Esophagus muscularis mucosa (tissue), 4 donors: ENCODE measurements at regions not wholly inside any gene's neighbourhood (a gene's known extent, or its start where the extent isn't known, plus 50 kb on each side); places are given as distances from the start of the nearest gene placed in this dataset.

Experiments used
- DNase-seq: peaks from one replicate; pipeline ENCODE4 v3.0.0-alpha.2; 2017; ENCODE audit errors: extremely low spot score
- H3K27ac ChIP-seq, 4 donors: fragments of 200-600 bp; sonication (generic); replicated peaks in 1 of 4; 1 replicate in 3 of 4; 2 replicates in 1 of 4; pipeline ENCODE4 v1.5.1; 2016 to 2019; ENCODE audit warnings: mild to moderate bottlenecking in 1 of 4
- H3K27me3 ChIP-seq, 4 donors: fragments of 200-600 bp; sonication (generic); one replicate each; pipeline versions ENCODE4 v1.5.1 to v1.6.0; 2016 to 2019
- H3K36me3 ChIP-seq, 4 donors: fragments of 200-600 bp; sonication (generic); one replicate each; pipeline ENCODE4 v1.5.1; 2016 to 2019
- H3K4me1 ChIP-seq, 4 donors: fragments of 200-600 bp; sonication (generic); one replicate each; pipeline ENCODE4 v1.5.1; 2016 to 2019
- H3K4me3 ChIP-seq, 4 donors: fragments of 200-600 bp; sonication (generic); 1 replicate in 2 of 4; 2 replicates in 2 of 4; pipeline ENCODE4 v1.5.1; 2016 to 2019; ENCODE audit warnings: mild to moderate bottlenecking in 4 of 4, moderate library complexity in 1 of 4
- H3K9me3 ChIP-seq, 4 donors: fragments of 200-600 bp; sonication (generic); 1 replicate in 3 of 4; 2 replicates in 1 of 4; pipeline ENCODE4 v1.5.1; 2016 to 2019
- CTCF ChIP-seq, 3 experiments: fragments of 200-600 bp in 2 of 3; fragments of 450-650 bp in 1 of 3; sonication (generic) in 2 of 3; IDR thresholded peaks; one replicate each; pipeline ENCODE4 v1.5.1; 2017 to 2019; ENCODE audit warnings: antibody characterized with exemption in 3 of 3, mild to moderate bottlenecking in 2 of 3, moderate library complexity in 1 of 3
- EP300 ChIP-seq: sonication (generic); formaldehyde crosslinking; IDR thresholded peaks from one replicate; pipeline ENCODE4 v1.6.1; 2017; ENCODE audit warnings: antibody characterized with exemption
- POLR2A ChIP-seq: fragments of 450-650 bp; IDR thresholded peaks from one replicate; pipeline ENCODE4 v1.6.1; 2017; ENCODE audit warnings: antibody characterized with exemption, moderate library complexity, mild to moderate bottlenecking, low read depth
- POLR2AphosphoS5 ChIP-seq, 2 donors: sonication (generic); formaldehyde crosslinking; IDR thresholded peaks; one replicate each; pipeline ENCODE4 v1.6.1; 2017; ENCODE audit warnings: antibody characterized with exemption in 2 of 2
- WGBS: methylation state at CpG from one replicate; pipeline ENCODE4 v1.1.5; 2018; 5-methylcytosine and 5-hydroxymethylcytosine counted together
- intact Hi-C: fragments of 100-400 bp; cut with DNase I; formaldehyde crosslinking; loops from one replicate; pipeline ENCODE4 v1.15.1; 2023

GRCh38 chr10:57979491-57979890, 288.2 kb downstream of the IPMK start:
- TF ChIP-seq EP300 (no peak), POLR2AphosphoS5 (IDR thresholded peaks at IDR 0.05) (no peak), CTCF (IDR thresholded peaks at IDR 0.05) (no peak), POLR2A (no peak)
- Histone ChIP-seq H3K4me1 (no peaks in the 10 kb centered on the region), H3K36me3 (no peaks in the 10 kb centered on the region), H3K4me3 (no peak overlapping the region), H3K9me3 (peaks cover 0 to 4% (median 0%) of the 10 kb centered on the region in 4 donors), H3K27ac (no peak overlapping the region), H3K27me3 (no peaks in the 10 kb centered on the region)
- intact Hi-C loops = no loop called here
- WGBS = 80% methylated on average over 4 of the region's 4 CpGs
- no peak for DNase-seq

GRCh38 chr10:57977262-57977661, 290.4 kb downstream of the IPMK start:
- no peak overlapping the region for H3K27ac ChIP-seq
- no peak overlapping the region for H3K4me3 ChIP-seq
- no peaks in the 10 kb centered on the region for H3K36me3 ChIP-seq
- TF ChIP-seq POLR2AphosphoS5 (IDR thresholded peaks at IDR 0.05) = no peak
- no peak for TF ChIP-seq EP300
- no peak for TF ChIP-seq POLR2A
- no peak for TF ChIP-seq CTCF (IDR thresholded peaks at IDR 0.05)
- peaks cover 0 to 4% (median 0%) of the 10 kb centered on the region in 4 donors for H3K9me3 ChIP-seq
- H3K27me3 ChIP-seq = no peaks in the 10 kb centered on the region
- DNase-seq = no peak
- no peaks in the 10 kb centered on the region for H3K4me1 ChIP-seq
- intact Hi-C loops = no loop called here
- WGBS = 80% methylated on average over 1 of the region's 1 CpG

- H3K36me3 ChIP-seq = no peaks in the 10 kb centered on the region
- DNase-seq = no peak
- no peak overlapping the region for H3K27ac ChIP-seq
- WGBS = 69% methylated on average over 1 of the region's 1 CpG
- peaks cover 0 to 4% (median 0%) of the 10 kb centered on the region in 4 donors for H3K9me3 ChIP-seq
- H3K27me3 ChIP-seq = no peaks in the 10 kb centered on the region
- TF ChIP-seq EP300 = no peak
- no peak for TF ChIP-seq POLR2AphosphoS5 (IDR thresholded peaks at IDR 0.05)
- no peak for TF ChIP-seq POLR2A
- no peak for TF ChIP-seq CTCF (IDR thresholded peaks at IDR 0.05)
- H3K4me3 ChIP-seq = no peak overlapping the region
- intact Hi-C loops = no loop called here
- no peaks in the 10 kb centered on the region for H3K4me1 ChIP-seq
Measured at GRCh38 chr10:57973451-57973850, 294.2 kb downstream of the IPMK start.

DNA sequence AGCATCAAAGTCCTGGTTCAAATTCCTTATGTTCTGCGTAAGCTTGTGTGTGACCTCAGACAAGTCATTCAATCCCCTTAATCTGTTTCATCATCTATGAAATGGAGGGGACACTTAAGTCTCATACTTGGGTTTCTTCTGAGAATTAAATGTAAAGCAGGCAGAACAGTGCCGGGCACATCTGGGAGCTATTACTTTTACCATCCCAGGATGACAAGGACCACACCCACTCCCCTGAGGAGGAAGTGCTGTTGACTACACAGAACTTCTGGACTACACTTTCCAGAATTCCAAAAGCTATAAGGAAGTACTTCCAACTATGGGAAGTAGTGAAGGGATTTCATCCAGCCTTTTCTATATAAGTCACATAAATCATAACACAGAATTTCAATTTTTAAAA, 294.9 kb downstream of the IPMK start:
- Histone ChIP-seq H3K9me3 (peaks cover 0 to 4% (median 0%) of the 10 kb centered on the region in 4 donors), H3K27ac (no peak overlapping the region), H3K4me3 (no peak overlapping the region), H3K4me1 (no peaks in the 10 kb centered on the region), H3K36me3 (no peaks in the 10 kb centered on the region), H3K27me3 (no peaks in the 10 kb centered on the region)
- 90% methylated on average over 2 of the region's 2 CpGs for WGBS
- intact Hi-C loops = no loop called here
- TF ChIP-seq POLR2A (no peak), POLR2AphosphoS5 (IDR thresholded peaks at IDR 0.05) (no peak), CTCF (IDR thresholded peaks at IDR 0.05) (no peak), EP300 (no peak)
- no peak for DNase-seq

DNA sequence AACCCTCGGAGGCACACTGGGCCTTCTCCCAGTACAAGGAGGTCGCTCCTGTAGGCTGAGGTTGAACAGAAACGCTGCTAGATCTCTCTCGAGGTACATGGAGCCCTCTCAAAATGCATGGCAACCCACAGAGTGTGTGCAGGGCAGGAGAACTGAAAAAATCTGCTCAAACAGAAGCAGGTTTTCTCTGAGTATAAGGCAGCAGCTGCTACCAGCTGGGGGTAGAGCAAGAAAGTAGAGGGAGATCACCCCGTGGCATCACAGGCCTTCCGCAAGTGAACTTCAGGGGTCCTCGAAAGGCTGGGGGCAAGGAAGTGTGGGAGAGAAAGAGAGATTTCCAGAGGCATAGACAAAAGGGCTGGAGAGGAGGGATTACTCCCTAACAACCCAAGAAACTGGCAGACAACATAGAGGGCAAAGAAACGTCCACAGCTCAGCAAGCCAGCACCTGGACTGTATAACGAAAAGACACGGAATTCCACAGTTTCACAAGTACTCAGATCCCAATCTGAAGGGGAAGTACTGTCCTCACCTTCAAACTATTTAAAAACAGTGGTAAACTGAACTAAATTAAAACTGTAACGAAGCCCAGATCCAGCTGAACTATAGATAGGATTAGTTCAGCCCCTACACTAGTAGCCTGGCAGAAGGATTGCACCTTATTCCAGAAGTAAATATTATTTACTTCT, 299.2 kb downstream of the IPMK start:
- DNase-seq = no peak
- Histone ChIP-seq H3K4me3 (no peak overlapping the region), H3K4me1 (peaks cover 0 to 5% (median 0%) of the 10 kb centered on the region in 4 donors), H3K36me3 (no peaks in the 10 kb centered on the region), H3K27ac (no peak overlapping the region), H3K9me3 (no peaks in the 10 kb centered on the region), H3K27me3 (no peaks in the 10 kb centered on the region)
- TF ChIP-seq EP300 (no peak), POLR2AphosphoS5 (IDR thresholded peaks at IDR 0.05) (no peak), CTCF (IDR thresholded peaks at IDR 0.05) (no peak), POLR2A (no peak)
- 80% methylated on average over 11 of the region's 11 CpGs for WGBS
- intact Hi-C loops = no loop called here
